ENCODE measurements at regions not wholly inside any gene's neighbourhood (a gene's known extent, or its start where the extent isn't known, plus 50 kb on each side); places are given as distances from the start of the nearest gene placed in this dataset.

- no peak for DNase-seq (ENCODE audit: low read depth)
Measured at GRCh38 chr11:17157761-17158160, 50.0 kb downstream of the PIK3C2A start.

GRCh38 chr11:17156283-17156682 is 51.5 kb downstream of the PIK3C2A start:
- DNase-seq (ENCODE audit: low read depth) = no peak

GRCh38 chr11:17154409-17155159 is 53.2 kb downstream of the PIK3C2A start:
- no peak for DNase-seq (ENCODE audit: low read depth)

GRCh38 chr11:17153757-17154156 is 54.0 kb downstream of the PIK3C2A start:
- no peak for DNase-seq (ENCODE audit: low read depth)

- no peak for DNase-seq (ENCODE audit: low read depth)
Measured at GRCh38 chr11:17152306-17152705, 55.5 kb downstream of the PIK3C2A start.

- no peak for DNase-seq (ENCODE audit: low read depth)
Measured at GRCh38 chr11:17150521-17150920, 57.3 kb downstream of the PIK3C2A start.

GRCh38 chr11:17148536-17148935 is 59.2 kb downstream of the PIK3C2A start:
- DNase-seq (ENCODE audit: low read depth) = no peak

GRCh38 chr11:17145972-17146371 is 61.8 kb downstream of the PIK3C2A start:
- no peak for DNase-seq (ENCODE audit: low read depth)

- DNase-seq (ENCODE audit: low read depth) = no peak
Measured at GRCh38 chr11:17142450-17142849, 65.0 kb upstream of the RPS13 start.

- no peak for DNase-seq (ENCODE audit: low read depth)
Measured at GRCh38 chr11:17141156-17141555, 63.7 kb upstream of the RPS13 start.

GRCh38 chr11:17138562-17138961 is 61.1 kb upstream of the RPS13 start:
- DNase-seq (ENCODE audit: low read depth) = no peak

GRCh38 chr11:17135916-17136683 is 58.6 kb upstream of the RPS13 start:
- no peak for DNase-seq (ENCODE audit: low read depth)

- no peak for DNase-seq (ENCODE audit: low read depth)
Measured at GRCh38 chr11:17132654-17133053, 55.2 kb upstream of the RPS13 start.

GRCh38 chr11:17129003-17129402 is 51.5 kb upstream of the RPS13 start:
- peak; percentile 23 for DNase-seq (ENCODE audit: low read depth)

Measured in Daoy (cell line).